ENCODE measurements at regions not wholly inside any gene's neighbourhood (a gene's known extent, or its start where the extent isn't known, plus 50 kb on each side); places are given as distances from the start of the nearest gene placed in this dataset.

GRCh38 chr9:86822006-86822801, 125.1 kb downstream of the GAS1 start:
- DNase-seq, result no peak
- Histone ChIP-seq H3K36me3 (ENCODE audit: low read depth) (no peaks in the 10 kb centered on the region), H3K4me3 (no peak overlapping the region), H3K4me1 (ENCODE audit: low read depth) (no peaks in the 10 kb centered on the region), H3K9me3 (peaks cover 4% of the 10 kb centered on the region)
- TF ChIP-seq CTCF (IDR thresholded peaks at IDR 0.05), result no peak
- no peak for ATAC-seq
- intact Hi-C loops (cut with DNase I, micrococcal nuclease), result no loop called here

GRCh38 chr9:86821006-86821845, 126.1 kb downstream of the GAS1 start:
- no peak for ATAC-seq

GRCh38 chr9:86819552-86819951, 127.8 kb downstream of the GAS1 start:
- ATAC-seq, result no peak
- Histone ChIP-seq H3K4me3 (no peak overlapping the region), H3K4me1 (ENCODE audit: low read depth) (no peaks in the 10 kb centered on the region), H3K9me3 (peaks cover 4% of the 10 kb centered on the region), H3K36me3 (ENCODE audit: low read depth) (no peaks in the 10 kb centered on the region)
- TF ChIP-seq CTCF (IDR thresholded peaks at IDR 0.05), result no peak
- no peak for DNase-seq
- intact Hi-C loops (cut with DNase I, micrococcal nuclease), result no loop called here

More at GRCh38 chr9:86821006-86821845, 126.1 kb downstream of the GAS1 start:
- H3K36me3 ChIP-seq (ENCODE audit: low read depth), result no peaks in the 10 kb centered on the region
- no peak for TF ChIP-seq CTCF (IDR thresholded peaks at IDR 0.05)
- intact Hi-C loops (cut with DNase I, micrococcal nuclease), result no loop called here
- H3K4me3 ChIP-seq, result no peak overlapping the region
- peaks cover 4% of the 10 kb centered on the region for H3K9me3 ChIP-seq
- DNase-seq, result no peak
- H3K4me1 ChIP-seq (ENCODE audit: low read depth), result no peaks in the 10 kb centered on the region

- no peak for TF ChIP-seq CTCF (IDR thresholded peaks at IDR 0.05)
- peaks cover 4% of the 10 kb centered on the region for H3K9me3 ChIP-seq
- intact Hi-C loops (cut with DNase I, micrococcal nuclease), result no loop called here
- no peaks in the 10 kb centered on the region for H3K4me1 ChIP-seq (ENCODE audit: low read depth)
- H3K4me3 ChIP-seq, result no peak overlapping the region
- DNase-seq, result no peak
- H3K36me3 ChIP-seq (ENCODE audit: low read depth), result no peaks in the 10 kb centered on the region
- ATAC-seq, result no peak
Measured at GRCh38 chr9:86818636-86819035, 128.7 kb downstream of the GAS1 start.

GRCh38 chr9:86816868-86817267, 130.4 kb downstream of the GAS1 start:
- no peak for TF ChIP-seq CTCF (IDR thresholded peaks at IDR 0.05)
- Histone ChIP-seq H3K9me3 (peaks cover 4% of the 10 kb centered on the region), H3K4me1 (ENCODE audit: low read depth) (no peaks in the 10 kb centered on the region), H3K4me3 (no peak overlapping the region), H3K36me3 (ENCODE audit: low read depth) (no peaks in the 10 kb centered on the region)
- DNase-seq, result no peak
- ATAC-seq, result no peak
- intact Hi-C loops (cut with DNase I, micrococcal nuclease), result no loop called here
